ENCODE measurements at regions not wholly inside any gene's neighbourhood (a gene's known extent, or its start where the extent isn't known, plus 50 kb on each side); places are given as distances from the start of the nearest gene placed in this dataset.

DNA sequence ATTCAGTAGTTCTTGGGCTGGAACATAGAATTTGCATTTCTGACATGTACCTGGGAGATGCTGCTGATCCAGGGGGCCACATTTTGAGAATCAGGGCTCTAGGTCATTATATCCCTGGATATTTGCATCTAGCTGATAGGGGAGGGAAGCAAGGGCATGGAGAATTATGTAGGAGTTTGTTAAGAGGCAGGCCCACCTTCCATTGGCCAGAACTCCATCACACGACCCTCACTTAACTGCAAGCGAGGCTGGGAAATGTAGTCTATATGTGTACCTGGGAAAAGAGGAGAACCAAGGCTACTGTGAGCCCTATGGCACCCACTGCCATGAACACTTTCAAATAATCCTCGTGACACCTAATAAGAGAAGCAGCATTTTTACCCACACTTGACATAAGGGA, 657.6 kb downstream of the MED13L start:
- WGBS, 2 experiments (ENCODE audit: extremely low coverage in 1 of 2, insufficient coverage in 1 of 2, insufficient read length in 1 of 2, insufficient replicate concordance in 2 of 2, low coverage in 1 of 2, low lambda C conversion rate in 2 of 2, missing lambda C conversion rate in 1 of 2), result 47% methylated on average over 3 of the region's 3 CpGs; no CpG with 5 or more reads in 1 of the 2 experiments
- DNase-seq (ENCODE audit: low read depth in 1 of 2, low spot score in 2 of 2), result no peak
- H2AFZ ChIP-seq (ENCODE audit: low read length), result 0 out of 2 replicates have a peak overlapping the region, but pooled peaks have one; percentile 10

More for the DNA sequence above, 657.6 kb downstream of the MED13L start:
- H3K23me2 ChIP-seq (ENCODE audit: low read depth, low read length), result no peaks in the 10 kb centered on the region
- peak overlapping the region; percentile 45; the same call in 1 of the 2 replicates for H2BK12ac ChIP-seq (ENCODE audit: low read depth, low read length)
- no peak overlapping the region for H4K5ac ChIP-seq (ENCODE audit: insufficient read length, low read depth, low read length)
- H4K91ac ChIP-seq (replicated peaks; ENCODE audit: insufficient read length, low read length), result no peak overlapping the region
- H3K4me2 ChIP-seq (ENCODE audit: insufficient read depth in 1 of 2, low read depth in 2 of 2, low read length in 2 of 2), result no peak overlapping the region
- no peak overlapping the region for H3K9ac ChIP-seq (replicated peaks in 1 of 4; ENCODE audit: extremely low read depth in 1 of 4, low read depth in 3 of 4, low read length in 3 of 4)
- H4K20me1 ChIP-seq (replicated peaks in 1 of 2; ENCODE audit: control insufficient read depth in 1 of 2, insufficient read depth in 2 of 2, low read length in 2 of 2), result no peaks in the 10 kb centered on the region
- no peak overlapping the region for H3K27ac ChIP-seq (ENCODE audit: low read depth, low read length)
- no peak overlapping the region for H2BK120ac ChIP-seq (replicated peaks; ENCODE audit: low read depth, low read length)
- H2AK5ac ChIP-seq (ENCODE audit: low read depth, low read length), result no peak overlapping the region
- H2BK5ac ChIP-seq (ENCODE audit: low read depth, low read length), result no peak overlapping the region; the same call in 1 of the 2 replicates
- no peak overlapping the region for H3K18ac ChIP-seq (ENCODE audit: extremely low read depth, low read length)
- no peak overlapping the region for H3K23ac ChIP-seq (ENCODE audit: insufficient read length)
- H3K4ac ChIP-seq (replicated peaks; ENCODE audit: insufficient read length, low read depth, low read length), result no peak overlapping the region
- H3K79me1 ChIP-seq (ENCODE audit: low read depth, low read length), result no peaks in the 10 kb centered on the region
- H3K14ac ChIP-seq (ENCODE audit: insufficient read length), result no peak overlapping the region
- no peak overlapping the region for H3K4me3 ChIP-seq (ENCODE audit: extremely low read depth in 1 of 4, insufficient read depth in 2 of 4, low read depth in 3 of 4, low read length in 4 of 4)
- TF ChIP-seq SIX5 (IDR thresholded peaks at IDR 0.05; ENCODE audit: low read depth, low read length), result peak; percentile 46
- no peak for TF ChIP-seq NRF1 (IDR thresholded peaks at IDR 0.05; ENCODE audit: low read depth, low read length)
- TF ChIP-seq CBX8 (IDR thresholded peaks at IDR 0.05; ENCODE audit: borderline replicate concordance, low read depth, low read length), result no peak
- TF ChIP-seq, protein P1, sequence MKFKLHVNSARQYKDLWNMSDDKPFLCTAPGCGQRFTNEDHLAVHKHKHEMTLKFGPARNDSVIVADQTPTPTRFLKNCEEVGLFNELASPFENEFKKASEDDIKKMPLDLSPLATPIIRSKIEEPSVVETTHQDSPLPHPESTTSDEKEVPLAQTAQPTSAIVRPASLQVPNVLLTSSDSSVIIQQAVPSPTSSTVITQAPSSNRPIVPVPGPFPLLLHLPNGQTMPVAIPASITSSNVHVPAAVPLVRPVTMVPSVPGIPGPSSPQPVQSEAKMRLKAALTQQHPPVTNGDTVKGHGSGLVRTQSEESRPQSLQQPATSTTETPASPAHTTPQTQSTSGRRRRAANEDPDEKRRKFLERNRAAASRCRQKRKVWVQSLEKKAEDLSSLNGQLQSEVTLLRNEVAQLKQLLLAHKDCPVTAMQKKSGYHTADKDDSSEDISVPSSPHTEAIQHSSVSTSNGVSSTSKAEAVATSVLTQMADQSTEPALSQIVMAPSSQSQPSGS (IDR thresholded peaks at IDR 0.05; ENCODE audit: low read length), result no peak
- no peak for TF ChIP-seq SP4 (IDR thresholded peaks at IDR 0.05; ENCODE audit: low read length)
- TF ChIP-seq EGR1 (IDR thresholded peaks at IDR 0.05; ENCODE audit: borderline replicate concordance, low read depth, low read length), result no peak
- no peak for TF ChIP-seq KDM5A (IDR thresholded peaks at IDR 0.05; ENCODE audit: low read length)
- no peak for TF ChIP-seq BACH1 (IDR thresholded peaks at IDR 0.05; ENCODE audit: low read length)
- no peak for TF ChIP-seq SUZ12 (IDR thresholded peaks at IDR 0.05; ENCODE audit: low read length)
- TF ChIP-seq, protein P2, sequence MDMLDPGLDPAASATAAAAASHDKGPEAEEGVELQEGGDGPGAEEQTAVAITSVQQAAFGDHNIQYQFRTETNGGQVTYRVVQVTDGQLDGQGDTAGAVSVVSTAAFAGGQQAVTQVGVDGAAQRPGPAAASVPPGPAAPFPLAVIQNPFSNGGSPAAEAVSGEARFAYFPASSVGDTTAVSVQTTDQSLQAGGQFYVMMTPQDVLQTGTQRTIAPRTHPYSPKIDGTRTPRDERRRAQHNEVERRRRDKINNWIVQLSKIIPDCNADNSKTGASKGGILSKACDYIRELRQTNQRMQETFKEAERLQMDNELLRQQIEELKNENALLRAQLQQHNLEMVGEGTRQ (IDR thresholded peaks at IDR 0.05; ENCODE audit: low read length), result peak; percentile 68
- TF ChIP-seq RFX5 (IDR thresholded peaks at IDR 0.05; ENCODE audit: borderline replicate concordance, low read depth, low read length), result no peak
- no peaks in the 10 kb centered on the region for H3K79me2 ChIP-seq (ENCODE audit: control insufficient read depth in 1 of 2, insufficient read depth in 2 of 2, low read length in 2 of 2)
- no peak overlapping the region for H2BK20ac ChIP-seq (ENCODE audit: low read length)
- H3K4me1 ChIP-seq (replicated peaks in 1 of 4; ENCODE audit: control insufficient read depth in 3 of 4, insufficient read depth in 4 of 4, low read length in 3 of 4), result peaks cover 0 to 3% (median 1%) of the 10 kb centered on the region in 4 experiments; a peak in 3 of 7 replicates
- no peak overlapping the region for H4K8ac ChIP-seq (ENCODE audit: extremely low read depth, insufficient read depth, low read length)
- H2BK15ac ChIP-seq (ENCODE audit: low read length), result no peak overlapping the region
- H3K9me3 ChIP-seq (ENCODE audit: insufficient read depth in 2 of 2, low read depth in 1 of 2, low read length in 1 of 2), result peaks cover 0 to 3% of the 10 kb centered on the region in 2 experiments; a peak in 1 of 4 replicates
- H3K27me3 ChIP-seq (replicated peaks in 1 of 4; ENCODE audit: control insufficient read depth in 3 of 4, extremely low read depth in 1 of 4, insufficient read depth in 3 of 4, low read length in 3 of 4), result no peaks in the 10 kb centered on the region
- no peak overlapping the region for H3K56ac ChIP-seq (replicated peaks; ENCODE audit: insufficient read length, low read depth, low read length)
- peak; percentile 66 for FAIRE-seq
- ChIA-PET CTCF (ENCODE audit: partially characterized antibody) (interaction anchor here (0.8 to 1.0 kb wide), 2 partner anchors 84 to 162 kb away, joined by 3 to 4 read pairs; no protein-coding TSS in a partner anchor), POLR2A (ENCODE audit: partially characterized antibody) (no interaction called here)
- no peaks in the 10 kb centered on the region for H3K36me3 ChIP-seq (ENCODE audit: control insufficient read depth in 2 of 4, insufficient read depth in 4 of 4, low read length in 3 of 4)

All from H1 (cell line).